ENCODE measurements at regions not wholly inside any gene's neighbourhood (a gene's known extent, or its start where the extent isn't known, plus 50 kb on each side); places are given as distances from the start of the nearest gene placed in this dataset.

- Histone ChIP-seq H3K9me3 (ENCODE audit: insufficient read depth, low read length) (no peaks in the 10 kb centered on the region), H3K79me2 (ENCODE audit: low read length) (no peaks in the 10 kb centered on the region), H3K4me3 (ENCODE audit: low read length) (no peak overlapping the region), H3K27ac (ENCODE audit: low read length) (no peak overlapping the region; the same call in 1 of the 2 replicates), H3K36me3 (replicated peaks; ENCODE audit: low read depth, low read length) (no peaks in the 10 kb centered on the region), H2AFZ (ENCODE audit: low read depth, low read length) (no peak overlapping the region), H4K20me1 (ENCODE audit: insufficient read depth, low read length) (no peaks in the 10 kb centered on the region), H3K27me3 (ENCODE audit: low read depth, low read length) (no peaks in the 10 kb centered on the region), H3K9ac (ENCODE audit: low read length) (no peak overlapping the region), H3K4me2 (ENCODE audit: low read length) (no peak overlapping the region), H3K4me1 (ENCODE audit: low read length) (peaks cover 11% of the 10 kb centered on the region; the same call in 1 of the 2 replicates)
- no peak for TF ChIP-seq EZH2phosphoT487 (IDR thresholded peaks at IDR 0.05; ENCODE audit: low read depth)
- TF ChIP-seq, protein P1, sequence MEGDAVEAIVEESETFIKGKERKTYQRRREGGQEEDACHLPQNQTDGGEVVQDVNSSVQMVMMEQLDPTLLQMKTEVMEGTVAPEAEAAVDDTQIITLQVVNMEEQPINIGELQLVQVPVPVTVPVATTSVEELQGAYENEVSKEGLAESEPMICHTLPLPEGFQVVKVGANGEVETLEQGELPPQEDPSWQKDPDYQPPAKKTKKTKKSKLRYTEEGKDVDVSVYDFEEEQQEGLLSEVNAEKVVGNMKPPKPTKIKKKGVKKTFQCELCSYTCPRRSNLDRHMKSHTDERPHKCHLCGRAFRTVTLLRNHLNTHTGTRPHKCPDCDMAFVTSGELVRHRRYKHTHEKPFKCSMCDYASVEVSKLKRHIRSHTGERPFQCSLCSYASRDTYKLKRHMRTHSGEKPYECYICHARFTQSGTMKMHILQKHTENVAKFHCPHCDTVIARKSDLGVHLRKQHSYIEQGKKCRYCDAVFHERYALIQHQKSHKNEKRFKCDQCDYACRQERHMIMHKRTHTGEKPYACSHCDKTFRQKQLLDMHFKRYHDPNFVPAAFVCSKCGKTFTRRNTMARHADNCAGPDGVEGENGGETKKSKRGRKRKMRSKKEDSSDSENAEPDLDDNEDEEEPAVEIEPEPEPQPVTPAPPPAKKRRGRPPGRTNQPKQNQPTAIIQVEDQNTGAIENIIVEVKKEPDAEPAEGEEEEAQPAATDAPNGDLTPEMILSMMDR (IDR thresholded peaks at IDR 0.05; ENCODE audit: low read depth, low read length) = no peak
Measured at GRCh38 chr5:8176101-8176693, 307.2 kb downstream of the MTRR start.

GRCh38 chr5:8184455-8185063, 315.6 kb downstream of the MTRR start:
- Histone ChIP-seq H4K20me1 (ENCODE audit: insufficient read depth, low read length) (no peaks in the 10 kb centered on the region), H3K9me3 (ENCODE audit: insufficient read depth, low read length) (no peaks in the 10 kb centered on the region), H3K4me1 (ENCODE audit: low read length) (no peaks in the 10 kb centered on the region), H3K79me2 (ENCODE audit: low read length) (no peaks in the 10 kb centered on the region), H3K4me3 (ENCODE audit: low read length) (no peak overlapping the region), H2AFZ (ENCODE audit: low read depth, low read length) (no peak overlapping the region), H3K27ac (ENCODE audit: low read length) (no peak overlapping the region), H3K27me3 (ENCODE audit: low read depth, low read length) (no peaks in the 10 kb centered on the region), H3K9ac (ENCODE audit: low read length) (no peak overlapping the region), H3K4me2 (ENCODE audit: low read length) (no peak overlapping the region), H3K36me3 (replicated peaks; ENCODE audit: low read depth, low read length) (no peaks in the 10 kb centered on the region)
- TF ChIP-seq EZH2phosphoT487 (IDR thresholded peaks at IDR 0.05; ENCODE audit: low read depth) = no peak
- TF ChIP-seq, protein P1 (IDR thresholded peaks at IDR 0.05; ENCODE audit: low read depth, low read length) = peak; percentile 59

DNA sequence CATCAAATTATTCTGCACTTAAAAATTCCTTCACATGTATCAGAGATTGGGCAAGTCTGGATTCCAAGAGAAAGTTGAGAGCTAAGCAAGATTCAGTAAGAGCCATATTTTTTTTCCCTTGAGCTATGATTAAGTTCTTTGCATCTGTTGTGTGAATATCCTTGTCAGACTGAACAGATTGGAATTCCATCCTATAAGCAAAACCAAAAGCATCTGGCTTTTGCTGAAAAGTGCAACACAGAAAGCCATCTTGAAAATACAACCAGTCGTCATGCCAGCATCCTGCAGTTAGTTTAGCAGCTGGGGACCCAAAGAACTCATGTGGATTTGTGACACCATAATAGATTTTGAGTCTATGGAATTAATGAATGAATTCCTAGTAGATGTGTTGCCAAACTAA, 316.9 kb downstream of the MTRR start:
- Histone ChIP-seq H3K4me1 (ENCODE audit: low read length) (no peaks in the 10 kb centered on the region), H3K36me3 (replicated peaks; ENCODE audit: low read depth, low read length) (no peaks in the 10 kb centered on the region), H3K27me3 (ENCODE audit: low read depth, low read length) (no peaks in the 10 kb centered on the region), H3K79me2 (ENCODE audit: low read length) (no peaks in the 10 kb centered on the region), H2AFZ (ENCODE audit: low read depth, low read length) (no peak overlapping the region), H4K20me1 (ENCODE audit: insufficient read depth, low read length) (no peaks in the 10 kb centered on the region), H3K9ac (ENCODE audit: low read length) (no peak overlapping the region), H3K4me2 (ENCODE audit: low read length) (no peak overlapping the region), H3K27ac (ENCODE audit: low read length) (no peak overlapping the region), H3K9me3 (ENCODE audit: insufficient read depth, low read length) (no peaks in the 10 kb centered on the region), H3K4me3 (ENCODE audit: low read length) (no peak overlapping the region)
- TF ChIP-seq, protein P1 (IDR thresholded peaks at IDR 0.05; ENCODE audit: low read depth, low read length) = no peak
- no peak for TF ChIP-seq EZH2phosphoT487 (IDR thresholded peaks at IDR 0.05; ENCODE audit: low read depth)

DNA sequence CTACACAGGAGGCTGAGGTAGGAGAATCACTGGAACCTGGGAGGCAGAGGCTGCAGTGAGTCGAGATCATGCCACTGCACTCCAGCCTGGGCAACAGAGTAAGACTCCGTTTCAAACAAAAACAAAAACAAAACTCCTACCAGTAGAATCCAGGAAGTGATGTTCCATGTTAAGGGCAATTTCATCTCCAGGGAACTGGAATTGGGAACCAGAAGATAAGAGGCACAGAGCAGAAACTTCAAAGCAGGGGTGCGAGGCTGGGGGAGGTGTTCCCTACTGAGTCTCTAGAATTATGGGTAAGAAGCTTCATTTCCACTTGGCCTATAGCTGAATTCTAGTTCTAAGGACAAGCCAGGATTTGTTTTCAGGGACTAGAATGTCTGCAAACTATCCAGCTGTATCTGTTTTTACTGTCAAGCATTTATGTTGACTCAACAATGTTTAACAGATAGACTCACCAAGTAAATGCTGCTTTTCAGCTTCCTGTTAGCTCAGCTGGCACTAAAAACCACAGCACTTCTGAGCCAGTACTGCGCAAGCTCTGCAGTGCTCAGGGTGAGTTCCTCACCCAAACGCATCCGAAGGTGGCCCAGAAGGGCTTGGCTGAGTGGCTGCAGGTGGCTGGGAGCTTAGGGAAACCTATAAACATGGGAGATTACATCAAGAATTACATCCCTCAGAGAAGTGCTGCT, 320.1 kb downstream of the MTRR start:
- Histone ChIP-seq H2AFZ (ENCODE audit: low read depth, low read length) (no peak overlapping the region), H3K4me1 (ENCODE audit: low read length) (no peaks in the 10 kb centered on the region), H3K27ac (ENCODE audit: low read length) (no peak overlapping the region), H3K4me2 (ENCODE audit: low read length) (no peak overlapping the region), H3K27me3 (ENCODE audit: low read depth, low read length) (no peaks in the 10 kb centered on the region), H3K79me2 (ENCODE audit: low read length) (no peaks in the 10 kb centered on the region), H3K9ac (ENCODE audit: low read length) (no peak overlapping the region), H3K9me3 (ENCODE audit: insufficient read depth, low read length) (no peaks in the 10 kb centered on the region), H3K36me3 (replicated peaks; ENCODE audit: low read depth, low read length) (no peaks in the 10 kb centered on the region), H4K20me1 (ENCODE audit: insufficient read depth, low read length) (no peaks in the 10 kb centered on the region), H3K4me3 (ENCODE audit: low read length) (no peak overlapping the region)
- TF ChIP-seq EZH2phosphoT487 (IDR thresholded peaks at IDR 0.05; ENCODE audit: low read depth) = no peak
- TF ChIP-seq, protein P1 (IDR thresholded peaks at IDR 0.05; ENCODE audit: low read depth, low read length) = no peak
